Ishikawa (cell line): ENCODE measurements at regions not wholly inside any gene's neighbourhood (a gene's known extent, or its start where the extent isn't known, plus 50 kb on each side); places are given as distances from the start of the nearest gene placed in this dataset.

Experiments
- CEBPB ChIP-seq: IDR thresholded peaks from 2 replicates; pipeline ENCODE4 v1.6.1; 2012
- CREB1 ChIP-seq: IDR thresholded peaks from 2 replicates; pipeline ENCODE4 v1.6.1; 2012; ENCODE audit warnings: low read depth
- EGR1 ChIP-seq: IDR thresholded peaks from 2 replicates; pipeline ENCODE4 v1.6.1; 2012
- EP300 ChIP-seq: IDR thresholded peaks from 2 replicates; pipeline ENCODE4 v1.6.1; 2012; ENCODE audit warnings: borderline replicate concordance
- MAX ChIP-seq: IDR thresholded peaks from 2 replicates; pipeline ENCODE4 v1.6.1; 2012
- NFIC ChIP-seq: IDR thresholded peaks from 2 replicates; pipeline ENCODE4 v1.6.1; 2012
- RAD21 ChIP-seq: IDR thresholded peaks from 2 replicates; pipeline ENCODE4 v1.6.1; 2012; ENCODE audit warnings: low read depth
- TAF1 ChIP-seq: IDR thresholded peaks from 2 replicates; pipeline ENCODE4 v1.6.1; 2012; ENCODE audit warnings: low read depth, mild to moderate bottlenecking
- TCF12 ChIP-seq: IDR thresholded peaks from 2 replicates; pipeline ENCODE4 v1.6.1; 2012; ENCODE audit warnings: low read depth
- TEAD4 ChIP-seq: IDR thresholded peaks from 2 replicates; pipeline ENCODE4 v1.6.1; 2012
- USF1 ChIP-seq: IDR thresholded peaks from 2 replicates; pipeline ENCODE4 v1.6.1; 2012
- YY1 ChIP-seq: IDR thresholded peaks from 2 replicates; pipeline ENCODE4 v1.6.1; 2012; ENCODE audit warnings: low read depth
- ZBTB7A ChIP-seq: IDR thresholded peaks from 2 replicates; pipeline ENCODE4 v1.6.1; 2012; ENCODE audit warnings: low read depth

DNA sequence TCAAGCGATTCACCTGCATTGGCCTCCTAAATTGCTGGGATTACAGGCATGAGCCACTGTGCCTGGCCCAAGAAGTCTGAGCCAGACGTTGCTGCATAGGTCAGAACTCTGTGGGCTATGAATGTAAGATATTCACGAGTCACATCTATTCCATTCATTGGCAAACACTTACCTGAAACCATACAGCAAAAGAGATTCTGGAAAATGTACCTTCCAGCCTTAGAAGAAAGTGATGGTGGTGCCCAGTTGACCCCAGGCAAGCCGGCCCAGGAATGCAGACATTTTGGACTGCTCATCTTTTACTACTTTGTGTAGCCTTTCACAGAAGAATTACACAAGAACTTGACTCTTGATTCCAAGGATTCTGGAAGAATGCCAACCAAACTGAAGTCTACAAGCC, 135.6 kb upstream of the N4BP1 start:
- TF ChIP-seq EP300 (no peak), USF1 (no peak), NFIC (no peak), ZBTB7A (no peak), TAF1 (no peak), TCF12 (no peak), RAD21 (no peak), YY1 (no peak), CREB1 (no peak), CEBPB (no peak), MAX (no peak), EGR1 (no peak), TEAD4 (no peak)
